Mesodermal cell (in vitro differentiated cells): ENCODE measurements at regions not wholly inside any gene's neighbourhood (a gene's known extent, or its start where the extent isn't known, plus 50 kb on each side); places are given as distances from the start of the nearest gene placed in this dataset.
"Not testable (repeated sequence)": the region's sequence is repeated elsewhere in the genome, so short reads cannot be mapped to it uniquely, and the experiment has no call there.

Experiments used
- H3K27ac ChIP-seq: 2 replicates; pipeline ENCODE4 v1.7.0; 2013; ENCODE audit warnings: mild to moderate bottlenecking, low read depth, low read length, moderate library complexity; ENCODE audit not compliant: severe bottlenecking
- H3K36me3 ChIP-seq: 2 replicates; pipeline ENCODE4 v1.7.1; 2013; ENCODE audit warnings: mild to moderate bottlenecking, low read length, moderate library complexity; ENCODE audit not compliant: control insufficient read depth, insufficient read depth
- H3K4me1 ChIP-seq: one replicate; pipeline ENCODE4 v1.7.1; 2013; ENCODE audit warnings: mild to moderate bottlenecking, low read length; ENCODE audit not compliant: insufficient read depth, control insufficient read depth, poor library complexity, severe bottlenecking
- H3K4me3 ChIP-seq: 2 replicates; pipeline ENCODE4 v1.7.0; 2013; ENCODE audit warnings: low read length, control low read depth, mild to moderate bottlenecking; ENCODE audit not compliant: insufficient read depth, poor library complexity, severe bottlenecking; ENCODE audit errors: extremely low read depth
- H3K9me3 ChIP-seq: 2 replicates; pipeline ENCODE4 v1.7.1; 2013; ENCODE audit warnings: mild to moderate bottlenecking, low read length, moderate library complexity; ENCODE audit not compliant: control insufficient read depth
- WGBS, 2 experiments: methylation state at CpG; one replicate each; pipeline ENCODE4 v1.1.5; 2013; ENCODE audit warnings: missing lambda C conversion rate in 2 of 2; ENCODE audit not compliant: insufficient coverage in 2 of 2; 5-methylcytosine and 5-hydroxymethylcytosine counted together

- no peak overlapping the region for H3K4me3 ChIP-seq
- H3K36me3 ChIP-seq: no peaks in the 10 kb centered on the region
- WGBS, 2 experiments: no CpG with 5 or more reads among the region's 3 CpGs
These were observed 329.0 kb upstream of the TECRL start for GRCh38 chr4:64738240-64738639.

GRCh38 chr4:64737854-64738138, 328.5 kb upstream of the TECRL start:
- H3K4me3 ChIP-seq, H3K9me3 ChIP-seq, H3K27ac ChIP-seq, H3K4me1 ChIP-seq, H3K36me3 ChIP-seq: not testable (repeated sequence)
- WGBS, 2 experiments: 33 to 34% methylated on average over 2 of the region's 2 CpGs

More at GRCh38 chr4:64738240-64738639, 329.0 kb upstream of the TECRL start:
- no peaks in the 10 kb centered on the region for H3K9me3 ChIP-seq
- no peak overlapping the region for H3K27ac ChIP-seq
- no peaks in the 10 kb centered on the region for H3K4me1 ChIP-seq

GRCh38 chr4:64737026-64737853, 328.0 kb upstream of the TECRL start:
- no peak overlapping the region for H3K27ac ChIP-seq
- H3K4me3 ChIP-seq: no peak overlapping the region

GRCh38 chr4:64729561-64729960, 320.3 kb upstream of the TECRL start:
- 0% methylated on average over 1 of the region's 4 CpGs; no CpG with 5 or more reads in 1 of the 2 experiments for WGBS, 2 experiments
- no peak overlapping the region for H3K4me3 ChIP-seq
- peaks cover 3% of the 10 kb centered on the region for H3K9me3 ChIP-seq
- no peaks in the 10 kb centered on the region for H3K4me1 ChIP-seq
- no peak overlapping the region for H3K27ac ChIP-seq
- no peaks in the 10 kb centered on the region for H3K36me3 ChIP-seq

More at GRCh38 chr4:64737026-64737853, 328.0 kb upstream of the TECRL start:
- Histone ChIP-seq H3K36me3 (no peaks in the 10 kb centered on the region), H3K9me3 (no peaks in the 10 kb centered on the region), H3K4me1 (no peaks in the 10 kb centered on the region)
- 17 to 50% methylated on average over 1 of the region's 2 CpGs for WGBS, 2 experiments

- Histone ChIP-seq H3K4me3 (no peak overlapping the region), H3K36me3 (no peaks in the 10 kb centered on the region), H3K27ac (no peak overlapping the region), H3K4me1 (no peaks in the 10 kb centered on the region), H3K9me3 (peaks cover 3% of the 10 kb centered on the region)
- WGBS, 2 experiments: 80% methylated on average over 1 of the region's 2 CpGs; no CpG with 5 or more reads in 1 of the 2 experiments
These were observed 318.7 kb upstream of the TECRL start for GRCh38 chr4:64727960-64728359.

GRCh38 chr4:64727391-64727790, 318.1 kb upstream of the TECRL start:
- WGBS, 2 experiments: no CpG with 5 or more reads among the region's 5 CpGs

GRCh38 chr4:64724689-64725088, 315.4 kb upstream of the TECRL start:
- WGBS, 2 experiments: 85 to 93% methylated on average over 7 to 9 of the region's 9 CpGs
- Histone ChIP-seq H3K27ac (no peak overlapping the region), H3K9me3 (peaks cover 3% of the 10 kb centered on the region), H3K36me3 (no peaks in the 10 kb centered on the region), H3K4me1 (no peaks in the 10 kb centered on the region), H3K4me3 (no peak overlapping the region)

More at GRCh38 chr4:64727391-64727790, 318.1 kb upstream of the TECRL start:
- not testable (repeated sequence) for H3K27ac ChIP-seq, H3K4me3 ChIP-seq, H3K4me1 ChIP-seq, H3K36me3 ChIP-seq, H3K9me3 ChIP-seq

GRCh38 chr4:64721106-64721505, 311.9 kb upstream of the TECRL start:
- 100% methylated on average over 1 of the region's 3 CpGs; no CpG with 5 or more reads in 1 of the 2 experiments for WGBS, 2 experiments
- H3K4me3 ChIP-seq: no peak overlapping the region
- H3K4me1 ChIP-seq: no peaks in the 10 kb centered on the region
- no peaks in the 10 kb centered on the region for H3K36me3 ChIP-seq
- H3K9me3 ChIP-seq: no peaks in the 10 kb centered on the region
- no peak overlapping the region for H3K27ac ChIP-seq

- Histone ChIP-seq H3K4me3 (no peak overlapping the region), H3K36me3 (no peaks in the 10 kb centered on the region), H3K27ac (no peak overlapping the region), H3K9me3 (no peaks in the 10 kb centered on the region), H3K4me1 (no peaks in the 10 kb centered on the region)
- 94% methylated on average over 3 of the region's 3 CpGs; no CpG with 5 or more reads in 1 of the 2 experiments for WGBS, 2 experiments
These were observed 308.8 kb upstream of the TECRL start for GRCh38 chr4:64718091-64718490.

GRCh38 chr4:64715741-64716140, 306.5 kb upstream of the TECRL start:
- Histone ChIP-seq H3K36me3 (no peaks in the 10 kb centered on the region), H3K27ac (no peak overlapping the region), H3K4me1 (no peaks in the 10 kb centered on the region), H3K9me3 (no peaks in the 10 kb centered on the region), H3K4me3 (no peak overlapping the region)

GRCh38 chr4:64713256-64713840, 304.1 kb upstream of the TECRL start:
- Histone ChIP-seq H3K36me3 (no peaks in the 10 kb centered on the region), H3K4me1 (no peaks in the 10 kb centered on the region), H3K9me3 (no peaks in the 10 kb centered on the region), H3K27ac (no peak overlapping the region), H3K4me3 (no peak overlapping the region)
- WGBS, 2 experiments: no CpG with 5 or more reads among the region's 2 CpGs
